ENCODE measurements at regions not wholly inside any gene's neighbourhood (a gene's known extent, or its start where the extent isn't known, plus 50 kb on each side); places are given as distances from the start of the nearest gene placed in this dataset.

- no peak overlapping the region for H4K91ac ChIP-seq (ENCODE audit: insufficient read depth, low read depth, low read length)
- in situ Hi-C loops (cut with MboI; ENCODE audit: low sequenced_read_pairs), result no loop called here
- H2BK120ac ChIP-seq (ENCODE audit: low read depth, low read length), result no peak overlapping the region
- no peaks in the 10 kb centered on the region for H3K27me3 ChIP-seq (ENCODE audit: control insufficient read depth, insufficient read depth, low read length)
- WGBS, 2 experiments (ENCODE audit: extremely low coverage in 2 of 2, insufficient read length in 1 of 2), result no CpG with 5 or more reads among the region's 2 CpGs
- DNase-seq (no peak), ATAC-seq (ENCODE audit: low read depth) (no peak)
- H2AK9ac ChIP-seq (replicated peaks; ENCODE audit: low read depth, low read length, poor library complexity), result no peak overlapping the region
- no peak overlapping the region for H3K9ac ChIP-seq (ENCODE audit: low read depth, low read length)
- H3K14ac ChIP-seq (replicated peaks; ENCODE audit: low read depth, low read length), result no peak overlapping the region
- dilution Hi-C loops (cut with HindIII; ENCODE audit: low sequenced_read_pairs, unreplicated experiment), result no loop called here
- H3K4ac ChIP-seq (ENCODE audit: low read depth, low read length), result no peak overlapping the region
- no peak overlapping the region for H2AFZ ChIP-seq (replicated peaks; ENCODE audit: low read length, poor library complexity)
- no peaks in the 10 kb centered on the region for H3K79me1 ChIP-seq (ENCODE audit: low read depth in 1 of 2, low read length in 2 of 2)
- TF ChIP-seq CHD1 (IDR thresholded peaks at IDR 0.05; ENCODE audit: low read depth, low read length) (no peak), CTCF (conservative IDR thresholded peaks at IDR 0.05; ENCODE audit: low read depth, low read length) (no peak), ELK1 (IDR thresholded peaks at IDR 0.05; ENCODE audit: borderline replicate concordance, low read depth, low read length) (no peak), SMC3 (IDR thresholded peaks at IDR 0.05; ENCODE audit: low read depth, low read length) (no peak), NFE2L2 (IDR thresholded peaks at IDR 0.05; ENCODE audit: low read depth, low read length) (no peak), FOS (IDR thresholded peaks at IDR 0.05; ENCODE audit: low read depth, low read length) (no peak), MXI1 (IDR thresholded peaks at IDR 0.05; ENCODE audit: borderline replicate concordance, low read depth, low read length) (no peak), MAFK (IDR thresholded peaks at IDR 0.05; ENCODE audit: low read depth, low read length) (no peak), POLR2A (IDR thresholded peaks at IDR 0.05; ENCODE audit: low read depth, low read length) (no peak), CEBPB (IDR thresholded peaks at IDR 0.05; ENCODE audit: low read depth, low read length) (no peak), RCOR1 (IDR thresholded peaks at IDR 0.05; ENCODE audit: insufficient replicate concordance, low read length) (no peak), RFX5 (IDR thresholded peaks at IDR 0.05; ENCODE audit: low read depth, low read length) (no peak), BHLHE40 (IDR thresholded peaks at IDR 0.05; ENCODE audit: low read depth, low read length) (no peak), MAZ (IDR thresholded peaks at IDR 0.05; ENCODE audit: borderline replicate concordance, low read depth, low read length) (no peak), RAD21 (IDR thresholded peaks at IDR 0.05; ENCODE audit: low read length) (no peak), USF2 (IDR thresholded peaks at IDR 0.05; ENCODE audit: low read depth, low read length) (no peak)
- H3K23ac ChIP-seq (ENCODE audit: low read depth, low read length), result no peak overlapping the region
- no TSS peak for BruUV-seq (replicated peaks)
- no peak overlapping the region for H3K56ac ChIP-seq (ENCODE audit: extremely low read depth, insufficient read depth, low read length)
- no peak overlapping the region for H3K27ac ChIP-seq (ENCODE audit: insufficient read depth, low read length)
- intact Hi-C loops (cut with micrococcal nuclease), result no loop called here
- H3K9me1 ChIP-seq (ENCODE audit: insufficient read depth, low read length), result no peaks in the 10 kb centered on the region
- H2BK15ac ChIP-seq (ENCODE audit: low read depth, low read length), result no peak overlapping the region
- no peak overlapping the region for H2AK5ac ChIP-seq (ENCODE audit: low read depth, low read length)
- POLR2A ChIA-PET (ENCODE audit: unreplicated experiment), result no interaction called here
- no peak overlapping the region for H4K5ac ChIP-seq (ENCODE audit: low read depth, low read length)
- H4K8ac ChIP-seq (ENCODE audit: low read depth in 2 of 2, low read length in 2 of 2), result no peak overlapping the region
- no peak overlapping the region for H3K4me2 ChIP-seq (ENCODE audit: low read depth, low read length)
- no peak overlapping the region for H3K18ac ChIP-seq (ENCODE audit: low read depth, low read length)
- CTCF ChIA-PET, result interaction anchor here (0.6 to 1.1 kb wide), 3 partner anchors 12 to 110 kb away, joined by 3 to 4 read pairs (median 3); no protein-coding TSS in a partner anchor
- no peak overlapping the region for H2BK20ac ChIP-seq (ENCODE audit: low read depth, low read length)
- H3K4me3 ChIP-seq (ENCODE audit: insufficient read depth, low read depth, low read length), result no peak overlapping the region
- H3K36me3 ChIP-seq (ENCODE audit: control insufficient read depth, insufficient read depth, low read length), result no peaks in the 10 kb centered on the region
- no peaks in the 10 kb centered on the region for H4K20me1 ChIP-seq (ENCODE audit: insufficient read depth, low read length)
- no peaks in the 10 kb centered on the region for H3K9me3 ChIP-seq (ENCODE audit: control insufficient read depth, insufficient read depth, low read length)
- H2BK5ac ChIP-seq (ENCODE audit: low read depth, low read length, poor library complexity, severe bottlenecking), result no peak overlapping the region
- H3K4me1 ChIP-seq (ENCODE audit: control insufficient read depth, insufficient read depth, low read length), result no peaks in the 10 kb centered on the region
Observed at GRCh38 chr18:61982475-61982874, 89.7 kb upstream of the RNF152 start.

Measured in IMR-90 (cell line).